ENCODE measurements at regions not wholly inside any gene's neighbourhood (a gene's known extent, or its start where the extent isn't known, plus 50 kb on each side); places are given as distances from the start of the nearest gene placed in this dataset.

GRCh38 chr5:118121258-118121657 lies 867.1 kb downstream of the DTWD2 start:
- no peak overlapping the region for H3K4me3 ChIP-seq (replicated peaks in 1 of 3; ENCODE audit: insufficient read depth in 1 of 3, low read depth in 1 of 3, low read length in 3 of 3)
- no peak overlapping the region for H3K4me2 ChIP-seq (ENCODE audit: insufficient read depth, low read length)
- no TSS peak for BruUV-seq (replicated peaks)
- no peak overlapping the region for H2AFZ ChIP-seq (ENCODE audit: low read depth, low read length)
- no peaks in the 10 kb centered on the region for H3K36me3 ChIP-seq (ENCODE audit: control insufficient read depth in 2 of 2, extremely low read depth in 1 of 2, insufficient read depth in 2 of 2, low read length in 2 of 2)
- FAIRE-seq: no peak
- peaks cover 1% of the 10 kb centered on the region for H3K9me3 ChIP-seq (replicated peaks; ENCODE audit: control insufficient read depth, insufficient read depth, low read length)
- dilution Hi-C loops (cut with MboI; ENCODE audit: extremely low pct_ligation_motif_present, low sequenced_read_pairs): no loop called here
- TF ChIP-seq EZH2 (IDR thresholded peaks at IDR 0.05; ENCODE audit: borderline replicate concordance, low read depth, low read length, severe bottlenecking): no peak
- TF ChIP-seq POLR2AphosphoS5 (IDR thresholded peaks at IDR 0.05; ENCODE audit: insufficient read depth, low read depth, low read length): no peak
- TF ChIP-seq GATA2 (IDR thresholded peaks at IDR 0.05; ENCODE audit: insufficient read depth, insufficient read length, low read depth, low read length): no peak
- no peak for TF ChIP-seq MAX (IDR thresholded peaks at IDR 0.05; ENCODE audit: insufficient read depth, insufficient read length)
- no peak for TF ChIP-seq CTCF (IDR thresholded peaks at IDR 0.05; ENCODE audit: extremely low read depth in 1 of 2, insufficient read depth in 1 of 2, low read depth in 1 of 2, low read length in 2 of 2)
- no peak for TF ChIP-seq FOS (IDR thresholded peaks at IDR 0.05; ENCODE audit: borderline replicate concordance, insufficient read depth, low read length)
- no peak for TF ChIP-seq JUN (IDR thresholded peaks at IDR 0.05; ENCODE audit: borderline replicate concordance, insufficient read depth, insufficient read length, low read depth)
- no peaks in the 10 kb centered on the region for H3K9me1 ChIP-seq (replicated peaks; ENCODE audit: control insufficient read depth, extremely low read depth, insufficient read depth, low read length)
- H3K27ac ChIP-seq (ENCODE audit: insufficient read depth, low read depth, low read length): no peak overlapping the region
- H3K79me2 ChIP-seq (ENCODE audit: control insufficient read depth, insufficient read depth, low read length): no peaks in the 10 kb centered on the region
- intact Hi-C loops (cut with micrococcal nuclease): no loop called here
- no peaks in the 10 kb centered on the region for H3K4me1 ChIP-seq (ENCODE audit: control insufficient read depth, extremely low read depth, insufficient read depth, low read length)
- no peaks in the 10 kb centered on the region for H3K27me3 ChIP-seq (ENCODE audit: control insufficient read depth in 2 of 2, insufficient read depth in 2 of 2, low read length in 2 of 2)
- no peak overlapping the region for H3K9ac ChIP-seq (replicated peaks; ENCODE audit: extremely low read depth, insufficient read depth, low read length)
- DNase-seq (ENCODE audit: low read depth, low spot score): no peak
- POLR2A ChIA-PET: no interaction called here
- no peaks in the 10 kb centered on the region for H4K20me1 ChIP-seq (replicated peaks; ENCODE audit: control insufficient read depth, extremely low read depth, insufficient read depth, low read length)
- CTCF ChIA-PET: no interaction called here
